ENCODE measurements at regions not wholly inside any gene's neighbourhood (a gene's known extent, or its start where the extent isn't known, plus 50 kb on each side); places are given as distances from the start of the nearest gene placed in this dataset.

- no peak for DNase-seq (ENCODE audit: low read depth)
These were observed 296.9 kb downstream of the MN1 start for GRCh38 chr22:27504360-27505253.

- DNase-seq (ENCODE audit: low read depth) = no peak
These were observed 294.4 kb downstream of the MN1 start for GRCh38 chr22:27507111-27507611.

GRCh38 chr22:27507935-27508526, 293.5 kb downstream of the MN1 start:
- no peak for DNase-seq (ENCODE audit: low read depth)

- no peak for DNase-seq (ENCODE audit: low read depth)
These were observed 292.2 kb downstream of the MN1 start for GRCh38 chr22:27509132-27509920.

- no peak for DNase-seq (ENCODE audit: low read depth)
These were observed 291.5 kb downstream of the MN1 start for GRCh38 chr22:27510024-27510423.

GRCh38 chr22:27512283-27512761, 289.2 kb downstream of the MN1 start:
- no peak for DNase-seq (ENCODE audit: low read depth)

GRCh38 chr22:27513021-27513420, 288.5 kb downstream of the MN1 start:
- DNase-seq (ENCODE audit: low read depth) = no peak

- no peak for DNase-seq (ENCODE audit: low read depth)
These were observed 286.7 kb downstream of the MN1 start for GRCh38 chr22:27514601-27515523.

GRCh38 chr22:27517361-27518155, 284.0 kb downstream of the MN1 start:
- DNase-seq (ENCODE audit: low read depth) = no peak

GRCh38 chr22:27518531-27519340, 282.8 kb downstream of the MN1 start:
- no peak for DNase-seq (ENCODE audit: low read depth)

GRCh38 chr22:27523711-27524110, 277.8 kb downstream of the MN1 start:
- no peak for DNase-seq (ENCODE audit: low read depth)

- no peak for DNase-seq (ENCODE audit: low read depth)
These were observed 275.8 kb downstream of the MN1 start for GRCh38 chr22:27525711-27526110.

- DNase-seq (ENCODE audit: low read depth) = no peak
These were observed 274.7 kb downstream of the MN1 start for GRCh38 chr22:27526901-27527300.

GRCh38 chr22:27531782-27532530, 269.6 kb downstream of the MN1 start:
- no peak for DNase-seq (ENCODE audit: low read depth)

- DNase-seq (ENCODE audit: low read depth) = no peak
These were observed 268.3 kb downstream of the MN1 start for GRCh38 chr22:27533105-27533745.

GRCh38 chr22:27534720-27535125, 266.8 kb downstream of the MN1 start:
- DNase-seq (ENCODE audit: low read depth) = no peak

GRCh38 chr22:27535452-27535851, 266.1 kb downstream of the MN1 start:
- DNase-seq (ENCODE audit: low read depth) = no peak

GRCh38 chr22:27537501-27537900, 264.1 kb downstream of the MN1 start:
- no peak for DNase-seq (ENCODE audit: low read depth)

Data from T follicular helper cell (primary cell).